ENCODE measurements at regions not wholly inside any gene's neighbourhood (a gene's known extent, or its start where the extent isn't known, plus 50 kb on each side); places are given as distances from the start of the nearest gene placed in this dataset.

DNA sequence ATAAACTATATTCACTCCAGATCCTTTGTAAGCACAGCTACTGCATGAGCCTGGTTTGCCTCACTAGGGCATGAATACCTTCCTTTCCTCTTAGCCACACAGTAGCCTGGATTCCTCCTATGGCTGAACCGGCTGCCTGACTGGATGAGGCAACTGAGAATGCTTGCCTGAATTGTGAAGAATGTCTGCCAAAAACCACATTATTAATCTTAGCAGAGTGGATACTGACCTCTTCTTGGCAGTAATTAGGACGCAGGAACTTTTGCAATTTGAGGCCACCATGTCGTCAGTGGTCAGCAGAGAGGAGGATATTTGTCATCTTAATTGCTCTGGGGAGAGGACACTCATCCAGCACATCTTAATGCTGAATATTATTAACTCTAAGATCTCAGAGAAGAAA, 651.8 kb upstream of the GOT2 start:
- H3K27ac ChIP-seq (ENCODE audit: low read depth), result no peak overlapping the region

More for the DNA sequence above, 651.8 kb upstream of the GOT2 start:
- Mint-ChIP-seq H3K36me3 (ENCODE audit: low read depth) (no peaks in the 10 kb centered on the region), H3K27me3 (ENCODE audit: insufficient read depth, low read depth, poor library complexity) (peaks cover 8% of the 10 kb centered on the region), H3K4me3 (no peak overlapping the region), H3K9me3 (no peaks in the 10 kb centered on the region), H3K4me1 (peaks cover 6% of the 10 kb centered on the region; the same call in 2 of the 3 replicates), H3K27ac (no peak overlapping the region)
- Histone ChIP-seq H3K4me3 (no peak overlapping the region), H3K4me2 (no peak overlapping the region), H3K27me3 (ENCODE audit: insufficient read depth) (no peaks in the 10 kb centered on the region), H3K9me2 (ENCODE audit: insufficient read depth) (peaks cover 4% of the 10 kb centered on the region; the same call in 1 of the 2 replicates), H3K4me1 (ENCODE audit: insufficient read depth) (no peaks in the 10 kb centered on the region), H4K20me1 (replicated peaks; ENCODE audit: insufficient read depth) (no peaks in the 10 kb centered on the region), H2AFZ (no peak overlapping the region), H3F3A (replicated peaks; ENCODE audit: low read depth) (no peaks in the 10 kb centered on the region), H3K79me2 (replicated peaks; ENCODE audit: insufficient read depth) (no peaks in the 10 kb centered on the region), H3K36me3 (ENCODE audit: insufficient read depth) (no peaks in the 10 kb centered on the region)
- TF ChIP-seq JUNB (IDR thresholded peaks at IDR 0.05; ENCODE audit: unreplicated experiment) (no peak), CREB1 (CRISPR knock-in tag; IDR thresholded peaks at IDR 0.05; ENCODE audit: low read depth) (no peak), NANOG (IDR thresholded peaks at IDR 0.05; ENCODE audit: borderline replicate concordance) (no peak)
- TF ChIP-seq, protein P1, sequence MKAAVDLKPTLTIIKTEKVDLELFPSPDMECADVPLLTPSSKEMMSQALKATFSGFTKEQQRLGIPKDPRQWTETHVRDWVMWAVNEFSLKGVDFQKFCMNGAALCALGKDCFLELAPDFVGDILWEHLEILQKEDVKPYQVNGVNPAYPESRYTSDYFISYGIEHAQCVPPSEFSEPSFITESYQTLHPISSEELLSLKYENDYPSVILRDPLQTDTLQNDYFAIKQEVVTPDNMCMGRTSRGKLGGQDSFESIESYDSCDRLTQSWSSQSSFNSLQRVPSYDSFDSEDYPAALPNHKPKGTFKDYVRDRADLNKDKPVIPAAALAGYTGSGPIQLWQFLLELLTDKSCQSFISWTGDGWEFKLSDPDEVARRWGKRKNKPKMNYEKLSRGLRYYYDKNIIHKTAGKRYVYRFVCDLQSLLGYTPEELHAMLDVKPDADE (IDR thresholded peaks at IDR 0.05), result no peak
- TF ChIP-seq, protein P2, sequence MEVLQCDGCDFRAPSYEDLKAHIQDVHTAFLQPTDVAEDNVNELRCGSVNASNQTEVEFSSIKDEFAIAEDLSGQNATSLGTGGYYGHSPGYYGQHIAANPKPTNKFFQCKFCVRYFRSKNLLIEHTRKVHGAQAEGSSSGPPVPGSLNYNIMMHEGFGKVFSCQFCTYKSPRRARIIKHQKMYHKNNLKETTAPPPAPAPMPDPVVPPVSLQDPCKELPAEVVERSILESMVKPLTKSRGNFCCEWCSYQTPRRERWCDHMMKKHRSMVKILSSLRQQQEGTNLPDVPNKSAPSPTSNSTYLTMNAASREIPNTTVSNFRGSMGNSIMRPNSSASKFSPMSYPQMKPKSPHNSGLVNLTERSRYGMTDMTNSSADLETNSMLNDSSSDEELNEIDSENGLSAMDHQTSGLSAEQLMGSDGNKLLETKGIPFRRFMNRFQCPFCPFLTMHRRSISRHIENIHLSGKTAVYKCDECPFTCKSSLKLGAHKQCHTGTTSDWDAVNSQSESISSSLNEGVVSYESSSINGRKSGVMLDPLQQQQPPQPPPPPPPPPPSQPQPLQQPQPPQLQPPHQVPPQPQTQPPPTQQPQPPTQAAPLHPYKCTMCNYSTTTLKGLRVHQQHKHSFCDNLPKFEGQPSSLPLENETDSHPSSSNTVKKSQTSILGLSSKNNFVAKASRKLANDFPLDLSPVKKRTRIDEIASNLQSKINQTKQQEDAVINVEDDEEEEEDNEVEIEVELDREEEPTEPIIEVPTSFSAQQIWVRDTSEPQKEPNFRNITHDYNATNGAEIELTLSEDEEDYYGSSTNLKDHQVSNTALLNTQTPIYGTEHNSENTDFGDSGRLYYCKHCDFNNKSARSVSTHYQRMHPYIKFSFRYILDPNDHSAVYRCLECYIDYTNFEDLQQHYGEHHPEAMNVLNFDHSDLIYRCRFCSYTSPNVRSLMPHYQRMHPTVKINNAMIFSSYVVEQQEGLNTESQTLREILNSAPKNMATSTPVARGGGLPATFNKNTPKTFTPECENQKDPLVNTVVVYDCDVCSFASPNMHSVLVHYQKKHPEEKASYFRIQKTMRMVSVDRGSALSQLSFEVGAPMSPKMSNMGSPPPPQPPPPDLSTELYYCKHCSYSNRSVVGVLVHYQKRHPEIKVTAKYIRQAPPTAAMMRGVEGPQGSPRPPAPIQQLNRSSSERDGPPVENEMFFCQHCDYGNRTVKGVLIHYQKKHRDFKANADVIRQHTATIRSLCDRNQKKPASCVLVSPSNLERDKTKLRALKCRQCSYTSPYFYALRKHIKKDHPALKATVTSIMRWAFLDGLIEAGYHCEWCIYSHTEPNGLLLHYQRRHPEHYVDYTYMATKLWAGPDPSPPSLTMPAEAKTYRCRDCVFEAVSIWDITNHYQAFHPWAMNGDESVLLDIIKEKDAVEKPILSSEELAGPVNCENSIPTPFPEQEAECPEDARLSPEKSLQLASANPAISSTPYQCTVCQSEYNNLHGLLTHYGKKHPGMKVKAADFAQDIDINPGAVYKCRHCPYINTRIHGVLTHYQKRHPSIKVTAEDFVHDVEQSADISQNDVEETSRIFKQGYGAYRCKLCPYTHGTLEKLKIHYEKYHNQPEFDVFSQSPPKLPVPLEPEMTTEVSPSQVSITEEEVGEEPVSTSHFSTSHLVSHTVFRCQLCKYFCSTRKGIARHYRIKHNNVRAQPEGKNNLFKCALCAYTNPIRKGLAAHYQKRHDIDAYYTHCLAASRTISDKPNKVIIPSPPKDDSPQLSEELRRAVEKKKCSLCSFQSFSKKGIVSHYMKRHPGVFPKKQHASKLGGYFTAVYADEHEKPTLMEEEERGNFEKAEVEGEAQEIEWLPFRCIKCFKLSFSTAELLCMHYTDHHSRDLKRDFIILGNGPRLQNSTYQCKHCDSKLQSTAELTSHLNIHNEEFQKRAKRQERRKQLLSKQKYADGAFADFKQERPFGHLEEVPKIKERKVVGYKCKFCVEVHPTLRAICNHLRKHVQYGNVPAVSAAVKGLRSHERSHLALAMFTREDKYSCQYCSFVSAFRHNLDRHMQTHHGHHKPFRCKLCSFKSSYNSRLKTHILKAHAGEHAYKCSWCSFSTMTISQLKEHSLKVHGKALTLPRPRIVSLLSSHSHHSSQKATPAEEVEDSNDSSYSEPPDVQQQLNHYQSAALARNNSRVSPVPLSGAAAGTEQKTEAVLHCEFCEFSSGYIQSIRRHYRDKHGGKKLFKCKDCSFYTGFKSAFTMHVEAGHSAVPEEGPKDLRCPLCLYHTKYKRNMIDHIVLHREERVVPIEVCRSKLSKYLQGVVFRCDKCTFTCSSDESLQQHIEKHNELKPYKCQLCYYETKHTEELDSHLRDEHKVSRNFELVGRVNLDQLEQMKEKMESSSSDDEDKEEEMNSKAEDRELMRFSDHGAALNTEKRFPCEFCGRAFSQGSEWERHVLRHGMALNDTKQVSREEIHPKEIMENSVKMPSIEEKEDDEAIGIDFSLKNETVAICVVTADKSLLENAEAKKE (CRISPR knock-in tag; IDR thresholded peaks at IDR 0.05), result no peak
- no peak for ATAC-seq
- no peak for DNase-seq (ENCODE audit: low spot score)
